Fibroblast of upper back skin (primary cell): ENCODE measurements at regions not wholly inside any gene's neighbourhood (a gene's known extent, or its start where the extent isn't known, plus 50 kb on each side); places are given as distances from the start of the nearest gene placed in this dataset.
A peak's percentile ranks its signal among the peaks of the same experiment; 100 is the strongest.

ENCODE experiments used
- DNase-seq: peaks from one replicate; pipeline ENCODE4 v3.0.0-alpha.2; 2013

DNA sequence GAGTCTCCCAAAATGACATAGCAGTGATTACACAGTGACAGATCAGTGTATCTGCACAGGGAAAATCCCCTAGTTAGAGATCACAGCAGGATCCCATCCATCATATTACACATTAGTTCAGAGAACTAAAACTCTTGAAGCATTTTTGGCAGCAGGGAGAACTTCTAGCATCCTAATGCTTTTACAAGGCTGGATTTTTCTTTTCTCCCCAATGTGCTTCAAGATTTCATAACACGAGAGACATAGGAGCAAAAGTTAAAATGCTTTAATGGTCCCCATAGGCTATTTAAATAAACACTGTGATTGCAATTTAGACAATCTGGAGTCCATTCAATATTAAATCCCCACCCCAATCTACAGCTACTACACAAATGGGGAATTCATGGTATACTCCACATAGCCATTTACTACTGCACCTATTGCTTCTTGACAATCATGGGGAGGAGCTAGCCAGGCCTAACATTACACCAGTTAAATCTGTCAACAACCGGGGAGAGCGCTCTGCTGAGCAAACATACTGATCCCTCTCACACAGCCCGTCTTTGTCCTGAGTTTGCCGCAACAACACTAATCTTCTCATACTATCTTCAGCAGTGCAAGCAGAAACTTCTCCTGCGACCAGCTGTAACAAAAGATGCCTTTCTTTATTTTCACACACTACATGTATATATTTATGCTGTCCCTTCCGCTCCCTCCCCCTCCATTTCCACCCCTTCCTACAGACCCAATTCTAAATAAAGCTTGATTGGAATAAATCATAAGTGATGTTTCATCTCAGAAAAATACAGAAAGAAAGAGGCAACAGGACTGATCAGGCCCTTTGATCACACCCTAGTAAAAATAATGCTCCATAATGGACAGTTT, 120.3 kb upstream of the SOX5 start:
- peak; percentile 25 for DNase-seq

GRCh38 chr12:24066865-24067264, 117.4 kb upstream of the SOX5 start:
- peak; percentile 70 for DNase-seq

- no peak for DNase-seq
These were observed 116.6 kb upstream of the SOX5 start for GRCh38 chr12:24066097-24066496.

DNA sequence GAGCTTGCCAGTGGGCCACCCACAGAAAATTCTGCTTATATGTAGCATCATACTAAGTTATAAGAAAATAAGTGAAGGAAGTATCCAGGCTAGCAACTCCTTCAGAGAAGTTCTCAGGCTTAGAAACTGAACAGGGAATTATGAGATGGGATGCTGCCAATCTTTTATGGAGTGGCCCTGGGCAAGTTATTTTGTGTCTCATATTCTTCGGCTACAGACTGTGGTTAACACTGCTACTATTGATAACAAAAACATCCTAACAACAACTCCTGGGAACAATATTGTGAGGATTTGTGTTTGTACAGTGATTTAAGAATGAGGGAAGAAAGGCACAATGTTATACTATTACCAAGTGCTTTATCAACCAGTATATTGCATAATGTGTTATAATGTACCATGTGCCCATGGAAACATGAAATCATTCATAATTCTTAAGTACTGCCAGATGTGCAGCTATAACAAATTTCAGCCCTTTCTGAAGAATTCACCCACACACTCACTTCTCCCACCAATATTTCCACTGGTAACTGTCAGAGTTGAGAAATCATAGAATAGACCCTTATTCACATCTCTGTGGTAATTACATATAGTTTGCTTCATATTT, 113.3 kb upstream of the SOX5 start:
- DNase-seq: peak; percentile 25

DNA sequence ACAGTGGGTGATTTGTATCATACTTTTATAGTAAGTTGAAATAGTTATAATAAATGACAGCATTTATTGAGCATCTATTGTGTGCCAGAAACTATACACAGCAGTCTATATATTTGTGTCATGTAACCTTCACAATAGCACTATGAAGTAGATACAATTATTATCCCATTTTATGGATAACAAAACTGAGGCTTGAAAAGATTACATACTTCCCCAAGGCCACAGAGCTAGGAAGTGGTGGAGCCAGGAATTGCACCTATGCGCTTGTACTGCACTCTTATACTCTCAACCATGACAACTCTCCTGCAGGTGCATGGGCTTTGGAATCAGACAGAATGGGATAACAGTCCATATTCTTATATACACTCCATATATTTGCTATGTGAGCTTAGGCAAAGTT, 110.6 kb upstream of the SOX5 start:
- no peak for DNase-seq

DNA sequence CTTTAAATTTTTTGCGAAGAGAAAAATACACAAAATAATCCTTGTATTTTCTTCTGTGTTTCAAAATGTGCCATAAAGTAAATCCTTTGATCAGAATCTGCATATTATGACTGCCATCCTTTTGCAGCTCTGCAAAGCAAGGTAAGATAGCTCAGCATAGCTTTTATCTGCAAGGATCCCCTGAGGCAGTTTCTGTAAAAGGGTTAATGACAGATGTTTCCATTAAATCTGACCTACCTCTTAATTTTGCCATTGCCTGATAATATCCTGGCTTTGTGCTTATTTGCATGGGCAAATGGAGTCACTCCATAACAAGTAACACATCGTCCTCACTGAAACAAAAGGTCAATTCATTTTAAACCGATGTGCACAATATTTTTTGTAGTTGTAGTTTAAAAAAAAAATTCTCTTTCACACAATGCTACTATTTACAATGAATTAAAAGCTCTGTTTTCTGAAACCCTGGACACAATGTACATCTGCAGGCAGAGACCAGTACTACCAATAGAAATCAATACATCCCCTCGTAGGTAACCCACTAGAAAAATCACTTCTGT, 108.5 kb upstream of the SOX5 start:
- no peak for DNase-seq

DNA sequence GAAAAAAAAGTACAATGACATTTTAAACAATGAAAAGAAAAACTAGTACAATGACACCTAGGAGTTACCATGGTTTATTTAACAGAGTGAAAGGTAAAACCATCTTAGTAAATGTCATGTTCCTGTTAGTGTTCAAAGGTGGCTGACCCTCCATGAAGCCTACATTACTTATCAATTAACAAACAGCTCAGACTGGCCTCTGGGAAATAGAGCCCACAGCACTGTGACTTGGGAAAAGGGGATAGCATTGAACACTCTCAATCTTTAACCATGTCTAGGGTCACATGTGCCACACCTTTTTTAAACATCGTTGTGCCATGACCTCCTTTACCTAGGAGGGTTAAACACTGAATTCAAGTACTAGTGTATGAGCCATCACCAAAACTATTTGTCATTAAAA, 106.3 kb upstream of the SOX5 start:
- no peak for DNase-seq

DNA sequence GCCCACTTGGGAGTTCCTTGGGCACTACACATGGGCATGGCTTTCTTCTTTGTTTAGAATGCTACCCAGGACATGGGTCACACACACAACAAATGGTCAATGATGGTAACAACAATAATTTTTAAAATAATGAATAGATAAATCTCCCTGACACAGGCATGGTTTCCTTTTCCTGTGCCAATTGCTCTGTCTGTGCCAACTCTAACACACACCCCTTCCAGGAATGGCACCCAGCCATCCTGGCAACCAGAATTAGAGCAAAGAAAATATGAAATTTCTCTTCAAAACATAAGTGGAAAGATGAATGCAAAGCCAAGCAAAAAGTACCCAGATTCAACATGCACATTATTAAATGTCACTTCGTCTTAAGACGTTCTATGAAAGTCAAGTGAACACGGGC, 104.9 kb upstream of the SOX5 start:
- DNase-seq: no peak

DNA sequence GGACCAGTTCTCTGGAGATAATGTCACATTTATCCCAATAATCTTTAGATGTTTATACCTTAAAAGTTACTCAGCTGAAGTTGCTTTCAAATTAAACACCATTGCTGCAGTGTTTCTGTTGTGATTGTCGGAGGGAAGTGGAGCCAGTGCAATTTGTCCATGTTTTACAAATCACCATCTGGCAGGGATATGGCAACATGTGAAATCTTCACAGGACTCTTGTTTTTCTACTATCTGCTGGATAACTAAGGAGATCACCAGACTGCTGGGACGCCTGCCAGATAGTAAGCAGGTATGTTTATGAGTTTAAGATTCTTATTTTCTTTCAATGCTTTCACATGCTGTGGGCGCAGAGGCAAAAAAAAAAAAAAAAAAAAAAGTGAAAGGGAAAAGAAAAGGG, 100.3 kb upstream of the SOX5 start:
- DNase-seq: no peak

GRCh38 chr12:24049101-24049500, 99.6 kb upstream of the SOX5 start:
- DNase-seq: no peak

DNA sequence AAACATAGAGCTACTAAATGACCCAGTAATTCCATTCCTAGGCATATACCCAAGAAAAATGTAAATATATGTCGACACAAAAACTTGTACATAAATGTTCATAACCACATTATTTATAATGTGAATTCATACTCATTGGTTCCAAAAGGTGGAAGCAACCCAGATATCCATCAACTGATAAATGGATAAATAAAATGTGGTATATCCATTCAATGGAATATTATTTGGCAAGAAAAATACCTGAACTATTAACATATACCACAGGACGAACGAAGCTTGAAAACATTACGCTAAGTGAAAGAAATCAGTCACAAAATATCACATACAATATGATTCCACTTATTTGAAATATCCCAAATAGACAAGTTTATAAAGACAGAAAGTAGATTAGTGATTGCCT, 99.0 kb upstream of the SOX5 start:
- DNase-seq: no peak

- DNase-seq: no peak
These were observed 97.9 kb upstream of the SOX5 start for GRCh38 chr12:24047326-24047725.

DNA sequence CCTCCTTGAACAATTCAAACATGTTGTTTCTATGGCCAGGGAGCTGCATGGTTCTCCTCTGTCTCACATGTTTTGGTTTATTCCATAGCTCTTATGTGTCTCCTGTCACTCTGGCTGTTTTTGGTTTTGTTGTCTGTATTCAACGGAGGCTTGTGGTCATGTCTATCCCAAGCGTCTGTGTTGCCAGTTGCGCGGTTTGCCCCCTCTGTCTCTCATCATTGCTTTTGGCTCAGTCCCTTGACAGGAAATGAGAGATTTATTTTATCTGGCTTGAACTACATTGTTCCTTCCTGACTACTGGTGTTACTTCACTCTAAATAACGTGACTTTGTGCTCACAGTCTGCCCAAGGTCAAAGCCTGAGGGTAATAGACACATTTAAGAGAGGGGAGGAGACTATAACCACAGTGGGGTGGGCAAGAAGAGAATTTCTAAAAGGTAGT, 96.4 kb upstream of the SOX5 start:
- peak; percentile 89 for DNase-seq

DNA sequence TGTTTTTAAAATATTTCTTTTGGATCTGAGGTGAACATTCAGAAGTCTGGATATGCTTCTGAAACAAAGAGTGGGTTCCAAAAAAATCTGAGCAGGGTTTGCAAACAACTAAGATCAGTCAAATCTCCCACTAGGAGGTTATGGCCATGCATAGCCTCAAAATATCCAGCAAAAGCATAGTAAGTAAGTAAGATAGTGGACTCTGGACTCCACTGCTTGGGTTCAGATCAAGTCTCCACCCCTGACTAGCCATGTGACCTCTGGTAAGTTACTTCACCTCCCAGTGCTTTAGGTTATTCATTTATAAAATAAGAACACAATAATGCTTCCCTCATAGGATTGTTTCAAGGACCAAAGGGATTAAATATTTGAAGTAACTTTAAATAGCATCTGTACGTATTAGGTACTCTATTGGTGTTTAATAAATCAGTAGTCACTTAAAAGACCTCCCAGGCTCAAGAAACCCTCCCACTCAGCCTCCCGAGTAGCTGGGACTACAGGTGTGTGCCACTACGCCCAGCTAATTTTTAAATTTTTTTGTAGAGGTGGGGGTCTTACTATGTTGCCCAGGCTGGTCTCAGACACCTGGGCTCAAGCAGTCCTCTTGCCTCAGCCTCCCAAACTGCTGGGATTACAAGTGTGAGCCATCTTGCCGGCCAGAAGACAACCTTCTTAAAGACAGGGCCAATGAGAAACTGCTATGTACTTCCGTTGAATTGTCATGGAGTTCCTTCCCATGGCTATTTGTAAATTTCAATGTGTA, 95.7 kb upstream of the SOX5 start:
- no peak for DNase-seq

DNA sequence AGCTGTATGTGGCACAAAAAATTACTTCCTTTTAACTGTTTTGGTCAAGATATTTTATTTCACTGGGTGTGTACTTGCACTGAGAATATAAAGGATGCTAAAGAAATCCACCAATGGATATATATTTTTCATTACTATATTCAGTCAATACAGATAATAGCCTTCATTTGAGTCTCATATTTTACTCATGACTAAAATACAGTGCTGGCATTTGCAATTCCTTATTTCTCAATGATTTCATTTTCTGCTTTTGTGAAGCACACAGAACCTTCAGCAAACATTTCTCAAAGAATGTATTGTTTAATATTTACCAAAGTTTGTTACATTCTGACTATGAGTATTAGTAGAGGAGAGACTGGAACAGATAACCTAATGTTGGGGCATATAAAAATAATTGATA, 93.2 kb upstream of the SOX5 start:
- no peak for DNase-seq

DNA sequence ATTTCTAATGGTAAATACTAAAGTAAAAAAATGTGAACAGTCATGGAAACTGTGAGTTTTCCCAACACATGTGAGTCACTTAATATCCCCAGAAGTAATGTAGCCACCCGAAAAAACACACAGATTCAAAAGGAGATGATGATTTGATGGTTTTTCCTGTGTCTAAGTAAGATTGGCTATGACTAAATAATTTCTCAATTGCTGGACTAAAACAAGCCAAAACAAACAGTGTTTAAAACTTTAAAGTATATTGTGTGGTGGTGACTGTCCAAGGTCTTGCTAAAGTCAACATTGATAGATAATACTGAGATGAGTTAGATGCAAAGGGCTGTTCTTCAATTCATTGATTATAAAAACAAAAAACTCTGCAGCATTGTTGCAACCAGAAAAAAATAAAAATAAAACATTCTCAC, 89.6 kb upstream of the SOX5 start:
- DNase-seq: peak; percentile 85

DNA sequence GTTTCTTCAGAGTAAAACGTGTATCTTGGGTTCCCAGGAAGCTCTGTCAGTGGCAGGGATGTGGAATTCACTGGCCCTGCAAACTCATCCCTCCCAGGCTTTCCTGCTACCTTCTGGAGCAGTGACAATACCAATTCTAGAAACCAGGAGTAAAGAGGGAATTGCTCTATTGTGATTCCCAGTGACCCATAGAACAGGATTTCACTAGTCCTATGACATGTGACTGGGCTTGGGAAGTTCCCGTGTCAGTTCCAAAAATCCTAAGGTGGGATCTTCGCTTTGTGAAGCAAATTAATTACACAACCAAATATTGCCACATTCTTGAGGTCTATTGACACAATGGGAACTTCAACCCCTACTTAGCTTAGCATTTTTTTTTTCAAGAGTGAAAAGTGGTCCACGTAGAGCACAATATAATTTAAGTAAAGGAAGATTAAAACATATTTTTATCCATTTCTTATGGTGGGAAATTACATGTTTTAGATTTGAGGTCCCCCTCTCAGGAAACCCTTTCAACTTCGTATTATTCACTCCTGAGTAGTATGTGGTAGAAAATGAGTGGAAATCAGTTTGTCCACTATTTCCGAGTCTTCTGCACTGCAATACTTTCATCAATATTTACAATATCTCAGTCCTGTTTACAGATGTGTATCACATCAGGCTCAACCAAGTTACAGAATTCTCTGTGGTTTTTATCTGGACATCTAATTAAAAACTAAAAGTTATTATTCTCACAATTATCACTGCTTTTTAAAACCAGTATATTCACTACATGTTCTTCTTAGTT, 88.9 kb upstream of the SOX5 start:
- DNase-seq: no peak

- no peak for DNase-seq
These were observed 87.2 kb upstream of the SOX5 start for GRCh38 chr12:24036438-24037216.

DNA sequence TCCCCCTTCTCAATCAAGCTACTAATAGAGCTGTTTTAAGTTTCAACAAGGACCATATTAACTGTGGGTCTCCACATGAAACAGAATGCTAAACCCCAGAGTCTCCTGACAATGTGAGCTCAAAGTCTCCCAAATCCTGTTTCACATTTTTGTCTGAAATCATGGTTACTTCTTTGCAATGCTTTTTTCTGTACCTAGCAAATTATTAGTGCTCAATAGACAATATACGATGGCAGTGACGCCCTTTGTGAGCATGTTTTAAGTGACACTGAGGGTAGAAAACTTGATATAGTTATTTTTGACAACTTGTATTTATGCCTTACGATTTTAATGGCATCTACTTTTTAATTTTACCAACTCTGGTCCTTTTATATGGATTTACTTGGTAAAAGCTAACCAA, 85.4 kb upstream of the SOX5 start:
- DNase-seq: no peak

- peak; percentile 37 for DNase-seq
These were observed 84.7 kb upstream of the SOX5 start for GRCh38 chr12:24034160-24034559.

- DNase-seq: no peak
These were observed 77.9 kb upstream of the SOX5 start for GRCh38 chr12:24027352-24027751.
